Gastrocnemius medialis (tissue), 4 donors: ENCODE measurements at regions not wholly inside any gene's neighbourhood (a gene's known extent, or its start where the extent isn't known, plus 50 kb on each side); places are given as distances from the start of the nearest gene placed in this dataset.

Experiments used
- POLR2A ChIP-seq, 2 donors: fragments of 450-650 bp; IDR thresholded peaks; one replicate each; pipeline ENCODE4 v1.6.1; 2017; ENCODE audit warnings: antibody characterized with exemption in 2 of 2, mild to moderate bottlenecking in 2 of 2, moderate library complexity in 2 of 2
- TF ChIP-seq, protein P1 (sequence below), 5 experiments: fragments of 450-650 bp in 3 of 5; fragments of 200-600 bp in 2 of 5; sonication (generic) in 2 of 5; IDR thresholded peaks in 4 of 5; conservative IDR thresholded peaks in 1 of 5; 1 replicate in 4 of 5; 2 replicates in 1 of 5; pipeline ENCODE4 v1.5.1; 2016 to 2019; ENCODE audit warnings: antibody characterized with exemption in 5 of 5, mild to moderate bottlenecking in 3 of 5, moderate library complexity in 3 of 5

DNA sequence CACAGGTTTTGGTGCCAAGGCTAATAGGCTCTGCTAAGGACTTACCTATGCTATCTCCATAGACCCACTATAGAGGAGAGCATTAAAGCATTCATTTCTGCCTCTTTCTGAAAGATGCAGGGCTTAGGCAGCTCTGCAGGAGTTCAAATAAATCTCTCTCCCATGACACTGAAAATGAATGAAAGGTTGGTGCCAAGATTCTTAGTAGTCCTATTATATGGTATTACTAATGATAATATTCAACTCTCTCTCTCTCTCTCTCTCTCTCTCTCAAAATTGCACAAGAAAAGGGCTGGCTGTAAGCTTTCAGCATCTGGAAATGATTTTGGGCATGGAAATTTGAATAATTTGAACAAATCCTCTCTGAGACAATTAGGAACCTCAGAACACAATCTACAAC is 433.7 kb downstream of the MBD2 start:
- TF ChIP-seq, protein P1, sequence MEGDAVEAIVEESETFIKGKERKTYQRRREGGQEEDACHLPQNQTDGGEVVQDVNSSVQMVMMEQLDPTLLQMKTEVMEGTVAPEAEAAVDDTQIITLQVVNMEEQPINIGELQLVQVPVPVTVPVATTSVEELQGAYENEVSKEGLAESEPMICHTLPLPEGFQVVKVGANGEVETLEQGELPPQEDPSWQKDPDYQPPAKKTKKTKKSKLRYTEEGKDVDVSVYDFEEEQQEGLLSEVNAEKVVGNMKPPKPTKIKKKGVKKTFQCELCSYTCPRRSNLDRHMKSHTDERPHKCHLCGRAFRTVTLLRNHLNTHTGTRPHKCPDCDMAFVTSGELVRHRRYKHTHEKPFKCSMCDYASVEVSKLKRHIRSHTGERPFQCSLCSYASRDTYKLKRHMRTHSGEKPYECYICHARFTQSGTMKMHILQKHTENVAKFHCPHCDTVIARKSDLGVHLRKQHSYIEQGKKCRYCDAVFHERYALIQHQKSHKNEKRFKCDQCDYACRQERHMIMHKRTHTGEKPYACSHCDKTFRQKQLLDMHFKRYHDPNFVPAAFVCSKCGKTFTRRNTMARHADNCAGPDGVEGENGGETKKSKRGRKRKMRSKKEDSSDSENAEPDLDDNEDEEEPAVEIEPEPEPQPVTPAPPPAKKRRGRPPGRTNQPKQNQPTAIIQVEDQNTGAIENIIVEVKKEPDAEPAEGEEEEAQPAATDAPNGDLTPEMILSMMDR (IDR thresholded peaks at IDR 0.05 in 4 of 5, conservative IDR thresholded peaks at IDR 0.05 in 1 of 5): no peak
- TF ChIP-seq POLR2A (IDR thresholded peaks at IDR 0.05): no peak
